ENCODE measurements at regions not wholly inside any gene's neighbourhood (a gene's known extent, or its start where the extent isn't known, plus 50 kb on each side); places are given as distances from the start of the nearest gene placed in this dataset.

DNA sequence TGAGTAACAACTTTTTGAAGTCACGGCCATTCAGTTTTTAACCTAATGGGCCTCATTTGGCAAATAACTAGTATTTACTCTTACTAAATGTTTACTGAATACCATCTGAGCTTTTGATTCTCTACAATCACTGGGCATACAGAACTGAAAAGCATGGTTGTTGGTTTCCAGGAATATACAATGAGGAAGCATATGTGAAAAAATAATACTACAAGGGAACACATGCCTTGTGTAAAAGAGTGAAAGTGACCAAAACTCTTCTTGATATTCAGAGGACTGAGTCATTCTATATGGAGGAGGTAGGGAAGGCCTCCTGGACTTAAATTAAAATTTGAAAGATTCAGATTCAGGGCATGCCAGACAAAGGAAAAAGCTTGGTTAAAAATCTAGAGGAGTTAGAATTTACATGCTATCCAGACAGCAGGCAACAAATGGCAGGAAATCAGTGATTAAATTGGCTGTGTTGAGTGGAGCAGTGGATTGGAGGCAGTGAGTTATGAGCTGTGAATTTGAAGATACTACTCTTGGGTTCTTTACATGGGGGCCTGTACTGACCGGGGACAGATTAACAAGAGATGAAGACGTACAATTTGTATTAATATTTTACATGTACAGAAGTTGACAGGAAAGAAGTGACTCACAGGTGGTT, 53.6 kb upstream of the NRXN1 start:
- Mint-ChIP-seq H3K4me1 (ENCODE audit: low read depth) (no peaks in the 10 kb centered on the region), H3K27me3 (ENCODE audit: low read depth) (no peaks in the 10 kb centered on the region), H3K27ac (no peak overlapping the region), H3K9me3 (peaks cover 17% of the 10 kb centered on the region), H3K36me3 (ENCODE audit: low read depth) (no peaks in the 10 kb centered on the region), H3K4me3 (no peak overlapping the region)
- DNase-seq (ENCODE audit: low spot score) = no peak

DNA sequence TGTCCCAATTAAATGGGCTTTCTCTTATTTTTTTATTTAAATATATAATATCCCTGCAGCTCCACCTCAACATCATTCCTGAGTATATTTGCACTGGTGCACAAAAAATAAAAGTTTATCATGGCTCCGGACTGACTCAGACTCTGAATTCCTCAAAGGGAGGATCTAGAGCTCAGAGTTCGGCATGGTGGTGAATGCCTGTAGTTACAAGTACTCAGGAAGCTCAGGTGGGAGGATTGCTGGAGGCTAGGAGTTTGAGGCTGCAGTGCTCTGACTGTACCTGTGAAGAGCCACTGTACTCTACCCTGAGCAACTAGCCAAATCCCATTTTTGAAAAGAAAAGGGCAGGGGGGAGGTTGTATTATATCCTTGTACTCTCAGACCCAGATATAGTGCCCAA, 52.8 kb upstream of the NRXN1 start:
- Mint-ChIP-seq H3K36me3 (ENCODE audit: low read depth) (no peaks in the 10 kb centered on the region), H3K9me3 (peaks cover 16% of the 10 kb centered on the region), H3K4me1 (ENCODE audit: low read depth) (no peaks in the 10 kb centered on the region), H3K4me3 (no peak overlapping the region), H3K27me3 (ENCODE audit: low read depth) (no peaks in the 10 kb centered on the region), H3K27ac (no peak overlapping the region)
- no peak for DNase-seq (ENCODE audit: low spot score)
